Endothelial cell of umbilical vein (primary cell): ENCODE measurements at regions not wholly inside any gene's neighbourhood (a gene's known extent, or its start where the extent isn't known, plus 50 kb on each side); places are given as distances from the start of the nearest gene placed in this dataset.

Source experiments
- BruUV-seq: library from RNA; stranded (reverse); fragments of 400-500 nt; replicated peaks from 2 replicates; lab custom pipeline; 2021; lab: Mats Ljungman, UMichigan
- CTCF ChIA-PET: fragments of 300-600, 350-600 bp; sonication (Branson Sonifier 250); formaldehyde crosslinking; loops from one replicate; lab custom pipeline; 2021; ENCODE audit warnings: antibody characterized with exemption, inconsistent platforms; lab: Charles Lee
- POLR2A ChIA-PET: fragments of 300-600, 350-600 bp; sonication (Branson Sonifier 250); formaldehyde crosslinking; loops from one replicate; lab custom pipeline; 2021; ENCODE audit warnings: antibody characterized with exemption, inconsistent platforms; lab: Charles Lee
- DNase-seq: peaks from one replicate; pipeline ENCODE4 v3.0.0-alpha.2; 2011; ENCODE audit warnings: low read depth, low spot score
- FAIRE-seq: peaks from 2 replicates; lab custom pipeline; 2011; peaks lifted over from hg19 to GRCh38; lab: Jason Lieb, UNC
- H2AFZ ChIP-seq: 2 replicates; pipeline ENCODE4 v1.6.0; 2012; ENCODE audit warnings: low read depth, low read length, control low read depth, inconsistent platforms
- H3K27ac ChIP-seq: 2 replicates; pipeline ENCODE4 v1.5.1; 2011; ENCODE audit warnings: low read depth, mild to moderate bottlenecking, control low read depth, low read length, moderate library complexity; ENCODE audit not compliant: insufficient read depth
- H3K27me3 ChIP-seq, 2 experiments: 2 replicates each; pipeline versions ENCODE4 v1.6.0 to v1.6.1; 2011; ENCODE audit warnings: low read length in 2 of 2, mixed read lengths in 1 of 2; ENCODE audit not compliant: control insufficient read depth in 2 of 2, insufficient read depth in 2 of 2
- H3K36me3 ChIP-seq, 2 experiments: 2 replicates in 1 of 2; 3 replicates in 1 of 2; pipeline ENCODE4 v1.5.1; 2011; ENCODE audit warnings: low read length in 2 of 2, mild to moderate bottlenecking in 1 of 2, moderate library complexity in 1 of 2; ENCODE audit not compliant: control insufficient read depth in 2 of 2, insufficient read depth in 2 of 2; ENCODE audit errors: extremely low read depth in 1 of 2
- H3K4me1 ChIP-seq: 3 replicates; pipeline ENCODE4 v1.5.1; 2011; ENCODE audit warnings: mild to moderate bottlenecking, low read length; ENCODE audit not compliant: control insufficient read depth, insufficient read depth; ENCODE audit errors: extremely low read depth
- H3K4me2 ChIP-seq: 2 replicates; pipeline ENCODE4 v1.6.1; 2011; ENCODE audit warnings: low read length, control low read depth, mixed read lengths; ENCODE audit not compliant: insufficient read depth
- H3K4me3 ChIP-seq, 3 experiments: fragments of 200-600 bp in 1 of 3; sonication (generic), shearing (Covaris generic) in 1 of 3; replicated peaks in 1 of 3; 2 replicates each; pipeline ENCODE4 v1.5.1; 2011 to 2016; ENCODE audit warnings: control low read depth in 3 of 3, low read length in 3 of 3, mild to moderate bottlenecking in 2 of 3, inconsistent platforms in 1 of 3, low read depth in 1 of 3, moderate library complexity in 1 of 3; ENCODE audit not compliant: insufficient read depth in 1 of 3
- H3K79me2 ChIP-seq: 2 replicates; pipeline ENCODE4 v1.6.0; 2012; ENCODE audit warnings: low read length, inconsistent platforms; ENCODE audit not compliant: control insufficient read depth, insufficient read depth
- H3K9ac ChIP-seq: replicated peaks from 2 replicates; pipeline ENCODE3; 2011; ENCODE audit warnings: low read length, control low read depth; ENCODE audit not compliant: insufficient read depth; ENCODE audit errors: extremely low read depth
- H3K9me1 ChIP-seq: replicated peaks from 3 replicates; pipeline ENCODE4 v1.6.0; 2011; ENCODE audit warnings: mild to moderate bottlenecking, low read length; ENCODE audit not compliant: control insufficient read depth, insufficient read depth; ENCODE audit errors: extremely low read depth
- H3K9me3 ChIP-seq: replicated peaks from 2 replicates; pipeline ENCODE4 v1.5.1; 2012; ENCODE audit warnings: low read length, inconsistent platforms; ENCODE audit not compliant: control insufficient read depth, insufficient read depth
- H4K20me1 ChIP-seq: replicated peaks from 2 replicates; pipeline ENCODE3; 2011; ENCODE audit warnings: mild to moderate bottlenecking, low read length; ENCODE audit not compliant: control insufficient read depth, insufficient read depth; ENCODE audit errors: extremely low read depth
- EZH2 ChIP-seq: IDR thresholded peaks from 2 replicates; pipeline ENCODE4 v1.6.1; 2012; ENCODE audit warnings: borderline replicate concordance, low read depth, mild to moderate bottlenecking, moderate library complexity, low read length, inconsistent platforms; ENCODE audit not compliant: severe bottlenecking
- FOS ChIP-seq: IDR thresholded peaks from 2 replicates; pipeline ENCODE4 v1.6.1; 2011; ENCODE audit warnings: mild to moderate bottlenecking, low read length, moderate library complexity, borderline replicate concordance; ENCODE audit not compliant: insufficient read depth
- GATA2 ChIP-seq: IDR thresholded peaks from 2 replicates; pipeline ENCODE4 v1.7.0; 2011; ENCODE audit warnings: low read depth, mild to moderate bottlenecking, moderate library complexity, mixed read lengths, low read length; ENCODE audit not compliant: insufficient read length, insufficient read depth
- JUN ChIP-seq: IDR thresholded peaks from 2 replicates; pipeline ENCODE4 v1.6.1; 2011; ENCODE audit warnings: borderline replicate concordance, low read depth; ENCODE audit not compliant: insufficient read length, insufficient read depth
- MYC ChIP-seq: IDR thresholded peaks from one replicate; pipeline ENCODE4 v1.6.1; 2011; ENCODE audit warnings: mild to moderate bottlenecking, low read depth, low read length
- POLR2A ChIP-seq: IDR thresholded peaks from 2 replicates; pipeline ENCODE4 v1.6.1; 2012; ENCODE audit warnings: low read depth, mild to moderate bottlenecking, control low read depth, low read length
- POLR2AphosphoS5 ChIP-seq: IDR thresholded peaks from 2 replicates; pipeline ENCODE4 v1.6.1; 2012; ENCODE audit warnings: low read depth, mild to moderate bottlenecking, control low read depth, low read length, moderate library complexity; ENCODE audit not compliant: insufficient read depth
- dilution Hi-C: fragments of 300-500 bp; cut with MboI; formaldehyde crosslinking; loops from one replicate; pipeline ENCODE4 v1.15.0; 2019; ENCODE audit warnings: low sequenced_read_pairs; ENCODE audit not compliant: extremely low pct_ligation_motif_present
- intact Hi-C: fragments of 100-400 bp; cut with micrococcal nuclease; formaldehyde crosslinking; loops from one replicate; pipeline ENCODE4 v1.10.0; 2022
- TF ChIP-seq, protein P1 (sequence below), 2 donors: IDR thresholded peaks; 1 replicate in 1 of 2; 2 replicates in 1 of 2; pipeline ENCODE4 v1.5.1; 2011; ENCODE audit warnings: low read length in 2 of 2, mild to moderate bottlenecking in 2 of 2, moderate library complexity in 2 of 2, control low read depth in 1 of 2, inconsistent platforms in 1 of 2, low read depth in 1 of 2; ENCODE audit not compliant: insufficient read depth in 1 of 2; ENCODE audit errors: extremely low read depth in 1 of 2
- TF ChIP-seq, protein P2 (sequence below): IDR thresholded peaks from 2 replicates; pipeline ENCODE4 v1.6.1; 2011; ENCODE audit not compliant: insufficient read depth, insufficient read length

DNA sequence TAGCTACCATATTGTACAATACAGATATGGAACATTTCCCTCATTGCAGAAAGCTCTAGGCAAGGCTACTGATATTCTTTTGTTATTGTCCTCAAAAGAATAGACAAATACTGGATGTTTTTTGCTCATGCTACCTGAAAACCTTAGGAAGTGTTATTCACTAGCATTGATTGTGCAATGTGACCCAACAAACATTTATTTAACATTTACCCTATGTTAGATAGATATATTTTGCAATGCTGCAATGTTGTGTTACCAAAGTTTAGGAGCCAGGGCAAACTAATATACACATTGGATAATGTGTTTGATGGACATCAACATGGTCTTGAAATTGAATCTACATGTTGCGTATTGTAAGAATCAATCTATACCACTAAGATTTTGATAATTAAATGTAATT, 112.8 kb upstream of the CREB5 start:
- no peaks in the 10 kb centered on the region for H3K4me1 ChIP-seq
- H3K4me2 ChIP-seq, result no peak overlapping the region
- no peak overlapping the region for H3K27ac ChIP-seq
- ChIA-PET POLR2A (no interaction called here), CTCF (interaction anchor here (0.5 to 2.3 kb wide), 13 partner anchors 10 to 807 kb away, joined by 3 to 20 read pairs (median 3); no protein-coding TSS in a partner anchor)
- H3K27me3 ChIP-seq, result peaks cover 0 to 3% of the 10 kb centered on the region in 2 experiments
- FAIRE-seq (no peak), DNase-seq (no peak)
- no peaks in the 10 kb centered on the region for H4K20me1 ChIP-seq
- H2AFZ ChIP-seq, result no peak overlapping the region
- no peaks in the 10 kb centered on the region for H3K36me3 ChIP-seq
- no TSS peak for BruUV-seq
- no peaks in the 10 kb centered on the region for H3K9me1 ChIP-seq
- dilution Hi-C loops (no loop called here), intact Hi-C loops (loop anchor here (1.0 to 5.0 kb wide), 3 partner anchors 327 to 623 kb away; no protein-coding TSS in a partner anchor)
- H3K4me3 ChIP-seq, result no peak overlapping the region
- TF ChIP-seq POLR2AphosphoS5 (no peak), GATA2 (no peak), EZH2 (no peak), POLR2A (no peak), FOS (no peak), MYC (no peak), JUN (no peak)
- TF ChIP-seq, protein P1, sequence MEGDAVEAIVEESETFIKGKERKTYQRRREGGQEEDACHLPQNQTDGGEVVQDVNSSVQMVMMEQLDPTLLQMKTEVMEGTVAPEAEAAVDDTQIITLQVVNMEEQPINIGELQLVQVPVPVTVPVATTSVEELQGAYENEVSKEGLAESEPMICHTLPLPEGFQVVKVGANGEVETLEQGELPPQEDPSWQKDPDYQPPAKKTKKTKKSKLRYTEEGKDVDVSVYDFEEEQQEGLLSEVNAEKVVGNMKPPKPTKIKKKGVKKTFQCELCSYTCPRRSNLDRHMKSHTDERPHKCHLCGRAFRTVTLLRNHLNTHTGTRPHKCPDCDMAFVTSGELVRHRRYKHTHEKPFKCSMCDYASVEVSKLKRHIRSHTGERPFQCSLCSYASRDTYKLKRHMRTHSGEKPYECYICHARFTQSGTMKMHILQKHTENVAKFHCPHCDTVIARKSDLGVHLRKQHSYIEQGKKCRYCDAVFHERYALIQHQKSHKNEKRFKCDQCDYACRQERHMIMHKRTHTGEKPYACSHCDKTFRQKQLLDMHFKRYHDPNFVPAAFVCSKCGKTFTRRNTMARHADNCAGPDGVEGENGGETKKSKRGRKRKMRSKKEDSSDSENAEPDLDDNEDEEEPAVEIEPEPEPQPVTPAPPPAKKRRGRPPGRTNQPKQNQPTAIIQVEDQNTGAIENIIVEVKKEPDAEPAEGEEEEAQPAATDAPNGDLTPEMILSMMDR (IDR thresholded peaks at IDR 0.05; ENCODE audit: extremely low read depth in 1 of 2, insufficient read depth in 1 of 2, low read depth in 1 of 2, low read length in 2 of 2), result no peak
- TF ChIP-seq, protein P2, sequence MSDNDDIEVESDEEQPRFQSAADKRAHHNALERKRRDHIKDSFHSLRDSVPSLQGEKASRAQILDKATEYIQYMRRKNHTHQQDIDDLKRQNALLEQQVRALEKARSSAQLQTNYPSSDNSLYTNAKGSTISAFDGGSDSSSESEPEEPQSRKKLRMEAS, result no peak
- H3K9ac ChIP-seq, result no peak overlapping the region
- no peaks in the 10 kb centered on the region for H3K9me3 ChIP-seq
- H3K79me2 ChIP-seq, result no peaks in the 10 kb centered on the region
